B cell (primary cell): ENCODE measurements at regions not wholly inside any gene's neighbourhood (a gene's known extent, or its start where the extent isn't known, plus 50 kb on each side); places are given as distances from the start of the nearest gene placed in this dataset.

Experiments
- ATAC-seq: fragments of 200-7000 bp; cut with Tn5 transposase; one replicate; pipeline ENCODE4 v1.10.0; 2021; ENCODE audit warnings: low read depth, mild to moderate bottlenecking, moderate number of reproducible peaks, moderate library complexity
- CTCF ChIA-PET: fragments of 350-600 bp; sonication (Branson Sonifier 250); formaldehyde crosslinking; loops from one replicate; lab custom pipeline; 2021; ENCODE audit warnings: antibody characterized with exemption, inconsistent platforms; lab: Charles Lee
- POLR2A ChIA-PET: fragments of 350-600 bp; sonication (Branson Sonifier 250); formaldehyde crosslinking; loops from one replicate; lab custom pipeline; 2021; ENCODE audit warnings: antibody characterized with exemption; lab: Charles Lee
- DNase-seq: peaks from one replicate; pipeline ENCODE4 v3.0.0; 2013
- H2AFZ ChIP-seq: 2 replicates; pipeline ENCODE4 v1.6.1; 2012; ENCODE audit warnings: mild to moderate bottlenecking, low read depth, low read length; ENCODE audit not compliant: insufficient read depth, poor library complexity, severe bottlenecking
- H3K27ac ChIP-seq, 2 donors: 1 replicate in 1 of 2; 2 replicates in 1 of 2; pipeline ENCODE4 v1.5.1; 2012 to 2013; ENCODE audit warnings: low read length in 2 of 2, mild to moderate bottlenecking in 2 of 2, moderate library complexity in 1 of 2
- H3K27me3 ChIP-seq, 4 experiments: fragments of 200-600 bp in 1 of 4; sonication (generic) in 1 of 4; replicated peaks in 1 of 4; 1 replicate in 2 of 4; 2 replicates in 2 of 4; pipeline versions ENCODE4 v1.6.1 to v1.7.0; 2013 to 2016; ENCODE audit warnings: low read length in 3 of 4, mild to moderate bottlenecking in 2 of 4, mixed read lengths in 1 of 4, moderate library complexity in 1 of 4; ENCODE audit not compliant: insufficient read depth in 4 of 4, control insufficient read depth in 3 of 4; ENCODE audit errors: control extremely low read depth in 1 of 4
- H3K36me3 ChIP-seq, 2 experiments: replicated peaks in 1 of 2; 1 replicate in 1 of 2; 2 replicates in 1 of 2; pipeline versions ENCODE4 v1.6.1 to v1.7.1; 2013; ENCODE audit warnings: low read length in 1 of 2; ENCODE audit not compliant: insufficient read depth in 2 of 2, control insufficient read depth in 1 of 2; ENCODE audit errors: control extremely low read depth in 1 of 2, extremely low read depth in 1 of 2
- H3K4me1 ChIP-seq, 2 donors: fragments of 200-600 bp in 1 of 2; sonication (generic) in 1 of 2; 1 replicate in 1 of 2; 2 replicates in 1 of 2; pipeline versions ENCODE4 v1.5.1 to v1.6.1; 2013 to 2017; ENCODE audit warnings: low read length in 2 of 2; ENCODE audit not compliant: control insufficient read depth in 2 of 2, insufficient read depth in 2 of 2
- H3K4me2 ChIP-seq: replicated peaks from 2 replicates; pipeline ENCODE3; 2012; ENCODE audit warnings: mild to moderate bottlenecking, low read depth, low read length; ENCODE audit not compliant: poor library complexity, severe bottlenecking
- H3K4me3 ChIP-seq, 5 experiments: fragments of 200-600 bp in 1 of 5; sonication (generic) in 1 of 5; 1 replicate in 3 of 5; 2 replicates in 2 of 5; pipeline versions ENCODE4 v1.5.1 to v1.7.0; 2011 to 2016; ENCODE audit warnings: low read length in 4 of 5, mild to moderate bottlenecking in 4 of 5, low read depth in 2 of 5, control low read depth in 1 of 5, moderate library complexity in 1 of 5; ENCODE audit not compliant: insufficient read depth in 1 of 5; ENCODE audit errors: control extremely low read depth in 1 of 5, extremely low read depth in 1 of 5
- H3K79me2 ChIP-seq: fragments of 200-600 bp; sonication (generic); one replicate; pipeline ENCODE4 v1.6.0; 2016; ENCODE audit warnings: low read length; ENCODE audit not compliant: control insufficient read depth, insufficient read depth
- H3K9ac ChIP-seq: fragments of 200-600 bp; sonication (generic); 2 replicates; pipeline ENCODE4 v1.6.1; 2017; ENCODE audit warnings: mild to moderate bottlenecking, low read length, moderate library complexity
- H3K9me3 ChIP-seq, 3 donors: one replicate each; pipeline versions ENCODE4 v1.6.1 to v1.7.1; 2013; ENCODE audit warnings: low read length in 2 of 3; ENCODE audit not compliant: control insufficient read depth in 2 of 3, insufficient read depth in 1 of 3; ENCODE audit errors: control extremely low read depth in 1 of 3
- H4K20me1 ChIP-seq: 2 replicates; pipeline ENCODE4 v1.6.0; 2012; ENCODE audit warnings: mild to moderate bottlenecking, low read length; ENCODE audit not compliant: insufficient read depth, control insufficient read depth, poor library complexity, severe bottlenecking
- H3K27ac Mint-ChIP-seq: one replicate; pipeline ENCODE4 v1.8.0; 2021; ENCODE audit warnings: mixed read lengths
- H3K27me3 Mint-ChIP-seq: one replicate; pipeline ENCODE4 v1.8.0; 2021; ENCODE audit warnings: mixed read lengths
- H3K4me1 Mint-ChIP-seq: one replicate; pipeline ENCODE4 v1.8.0; 2021; ENCODE audit warnings: mixed read lengths
- H3K4me3 Mint-ChIP-seq: one replicate; pipeline ENCODE4 v1.8.0; 2021; ENCODE audit warnings: mixed read lengths
- H3K9me3 Mint-ChIP-seq: one replicate; pipeline ENCODE4 v1.8.0; 2022; ENCODE audit warnings: mixed read lengths; ENCODE audit not compliant: insufficient read depth
- EZH2 ChIP-seq: IDR thresholded peaks from 2 replicates; pipeline ENCODE4 v1.6.1; 2012; ENCODE audit warnings: borderline replicate concordance, low read depth, mild to moderate bottlenecking, moderate library complexity, low read length; ENCODE audit not compliant: insufficient read depth, poor library complexity, severe bottlenecking
- intact Hi-C: fragments of 100-400 bp; cut with micrococcal nuclease; formaldehyde crosslinking; loops from one replicate; pipeline ENCODE4 v1.10.0; 2022
- TF ChIP-seq, protein P1 (sequence below): fragments of 200-600 bp; IDR thresholded peaks from one replicate; pipeline ENCODE4 v1.8.0; 2022; ENCODE audit warnings: antibody characterized with exemption, mild to moderate bottlenecking

DNA sequence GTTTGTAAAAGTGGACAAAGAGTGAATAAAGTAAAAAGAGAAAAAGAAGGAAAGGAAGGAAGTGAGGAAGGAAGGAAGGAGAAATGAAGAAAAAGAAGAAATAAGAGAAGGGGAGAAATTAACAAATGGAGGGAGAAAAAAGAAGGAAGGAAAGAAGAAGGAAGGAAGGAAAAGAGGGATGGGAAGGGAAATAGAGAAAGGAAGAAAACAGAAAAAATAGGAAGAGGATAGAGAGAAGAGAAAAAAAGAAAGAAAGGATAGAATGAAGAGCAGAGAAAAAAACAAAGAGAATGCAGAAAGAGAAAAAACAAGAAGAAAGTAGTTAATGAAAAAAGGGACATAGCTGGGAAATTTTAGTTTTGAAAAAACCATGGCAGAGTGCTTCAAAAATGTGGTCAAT lies 361.8 kb downstream of the EPHA7 start:
- no peaks in the 10 kb centered on the region for H3K36me3 ChIP-seq
- Mint-ChIP-seq H3K27me3 (no peaks in the 10 kb centered on the region), H3K4me1 (no peaks in the 10 kb centered on the region), H3K27ac (no peak overlapping the region), H3K9me3 (peaks cover 2% of the 10 kb centered on the region), H3K4me3 (no peak overlapping the region)
- ATAC-seq (no peak), DNase-seq (no peak)
- ChIA-PET CTCF (no interaction called here), POLR2A (no interaction called here)
- H3K9ac ChIP-seq, result no peak overlapping the region
- H3K4me3 ChIP-seq, result no peak overlapping the region
- H2AFZ ChIP-seq, result no peak overlapping the region
- H3K4me2 ChIP-seq, result no peak overlapping the region
- intact Hi-C loops, result no loop called here
- H3K27me3 ChIP-seq, result no peaks in the 10 kb centered on the region
- H3K27ac ChIP-seq, result no peak overlapping the region
- no peaks in the 10 kb centered on the region for H3K4me1 ChIP-seq
- TF ChIP-seq, protein P1, sequence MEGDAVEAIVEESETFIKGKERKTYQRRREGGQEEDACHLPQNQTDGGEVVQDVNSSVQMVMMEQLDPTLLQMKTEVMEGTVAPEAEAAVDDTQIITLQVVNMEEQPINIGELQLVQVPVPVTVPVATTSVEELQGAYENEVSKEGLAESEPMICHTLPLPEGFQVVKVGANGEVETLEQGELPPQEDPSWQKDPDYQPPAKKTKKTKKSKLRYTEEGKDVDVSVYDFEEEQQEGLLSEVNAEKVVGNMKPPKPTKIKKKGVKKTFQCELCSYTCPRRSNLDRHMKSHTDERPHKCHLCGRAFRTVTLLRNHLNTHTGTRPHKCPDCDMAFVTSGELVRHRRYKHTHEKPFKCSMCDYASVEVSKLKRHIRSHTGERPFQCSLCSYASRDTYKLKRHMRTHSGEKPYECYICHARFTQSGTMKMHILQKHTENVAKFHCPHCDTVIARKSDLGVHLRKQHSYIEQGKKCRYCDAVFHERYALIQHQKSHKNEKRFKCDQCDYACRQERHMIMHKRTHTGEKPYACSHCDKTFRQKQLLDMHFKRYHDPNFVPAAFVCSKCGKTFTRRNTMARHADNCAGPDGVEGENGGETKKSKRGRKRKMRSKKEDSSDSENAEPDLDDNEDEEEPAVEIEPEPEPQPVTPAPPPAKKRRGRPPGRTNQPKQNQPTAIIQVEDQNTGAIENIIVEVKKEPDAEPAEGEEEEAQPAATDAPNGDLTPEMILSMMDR, result no peak
- TF ChIP-seq EZH2, result no peak
- no peaks in the 10 kb centered on the region for H3K9me3 ChIP-seq
- H3K79me2 ChIP-seq, result no peaks in the 10 kb centered on the region
- no peaks in the 10 kb centered on the region for H4K20me1 ChIP-seq

DNA sequence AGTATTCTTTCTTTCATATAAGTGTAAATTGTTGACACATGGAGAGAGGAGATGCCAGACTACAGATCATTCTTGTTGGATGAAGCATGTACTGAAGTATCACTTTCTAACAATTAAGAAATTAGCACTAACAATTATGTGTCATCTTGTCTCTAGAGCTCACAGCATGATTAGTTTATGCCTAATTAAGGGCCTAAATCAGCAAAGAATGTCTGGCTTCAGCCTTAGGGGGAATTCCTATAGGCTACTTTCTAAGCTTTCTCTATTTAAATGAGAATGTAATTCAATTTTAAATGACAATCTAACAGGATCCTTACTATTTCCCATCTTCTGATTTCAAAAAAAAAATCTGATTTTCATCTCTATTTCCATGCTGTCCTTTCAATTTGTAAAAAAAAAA lies 371.0 kb downstream of the EPHA7 start:
- no peak for DNase-seq
- H3K4me1 ChIP-seq, result no peaks in the 10 kb centered on the region
- Mint-ChIP-seq H3K4me1 (no peaks in the 10 kb centered on the region), H3K27ac (no peak overlapping the region), H3K9me3 (peaks cover 2% of the 10 kb centered on the region), H3K27me3 (no peaks in the 10 kb centered on the region), H3K4me3 (no peak overlapping the region)
- no peak overlapping the region for H3K4me2 ChIP-seq
- intact Hi-C loops, result no loop called here
- no peaks in the 10 kb centered on the region for H3K9me3 ChIP-seq
- ATAC-seq, result no peak
- no peak overlapping the region for H2AFZ ChIP-seq
- H3K36me3 ChIP-seq, result no peaks in the 10 kb centered on the region
- ChIA-PET POLR2A (no interaction called here), CTCF (no interaction called here)
- no peak overlapping the region for H3K27ac ChIP-seq
- H3K27me3 ChIP-seq, result no peaks in the 10 kb centered on the region
- no peak for TF ChIP-seq EZH2
- TF ChIP-seq, protein P1, result no peak
- H3K9ac ChIP-seq, result no peak overlapping the region
- no peaks in the 10 kb centered on the region for H3K79me2 ChIP-seq
- no peaks in the 10 kb centered on the region for H4K20me1 ChIP-seq
- H3K4me3 ChIP-seq, result no peak overlapping the region
